Adipocyte (in vitro differentiated cells): ENCODE measurements at regions not wholly inside any gene's neighbourhood (a gene's known extent, or its start where the extent isn't known, plus 50 kb on each side); places are given as distances from the start of the nearest gene placed in this dataset.
"Not testable (repeated sequence)": the region's sequence is repeated elsewhere in the genome, so short reads cannot be mapped to it uniquely, and the experiment has no call there.

Experiments
- DNase-seq: peaks from one replicate; pipeline ENCODE4 v3.0.0-alpha.2; 2015; ENCODE audit warnings: low read depth
- H3K27me3 ChIP-seq: replicated peaks from 2 replicates; pipeline ENCODE4 v1.7.0; 2013; ENCODE audit warnings: mild to moderate bottlenecking, low read length, moderate library complexity; ENCODE audit not compliant: control insufficient read depth, insufficient read depth
- H3K36me3 ChIP-seq: 2 replicates; pipeline ENCODE4 v1.7.0; 2013; ENCODE audit warnings: low read length, mild to moderate bottlenecking, moderate library complexity; ENCODE audit not compliant: control insufficient read depth, insufficient read depth, severe bottlenecking
- H3K4me1 ChIP-seq: 2 replicates; pipeline ENCODE4 v1.7.0; 2013; ENCODE audit warnings: mild to moderate bottlenecking, low read length, moderate library complexity; ENCODE audit not compliant: control insufficient read depth, insufficient read depth
- H3K4me3 ChIP-seq: 2 replicates; pipeline ENCODE4 v1.7.0; 2013; ENCODE audit warnings: mild to moderate bottlenecking, low read length, moderate library complexity
- H3K9ac ChIP-seq: 2 replicates; pipeline ENCODE4 v1.7.0; 2013; ENCODE audit warnings: mild to moderate bottlenecking, low read length, moderate library complexity
- H3K9me3 ChIP-seq: 2 replicates; pipeline ENCODE4 v1.7.0; 2013; ENCODE audit warnings: mild to moderate bottlenecking, low read length, moderate library complexity; ENCODE audit not compliant: control insufficient read depth

- peaks cover 3% of the 10 kb centered on the region for H3K27me3 ChIP-seq
- no peak overlapping the region for H3K9ac ChIP-seq
- no peaks in the 10 kb centered on the region for H3K36me3 ChIP-seq
- peaks cover 24% of the 10 kb centered on the region for H3K9me3 ChIP-seq
- H3K4me1 ChIP-seq = no peaks in the 10 kb centered on the region
- no peak overlapping the region for H3K4me3 ChIP-seq
- DNase-seq = peak; percentile 9
Measured at GRCh38 chrX:40922307-40922706, 162.9 kb upstream of the USP9X start.

- H3K4me1 ChIP-seq, H3K36me3 ChIP-seq, H3K4me3 ChIP-seq, H3K27me3 ChIP-seq, H3K9ac ChIP-seq: not testable (repeated sequence)
- H3K9me3 ChIP-seq = peaks cover 30% of the 10 kb centered on the region
- peak; percentile 17 for DNase-seq
Measured at GRCh38 chrX:40926739-40927427, 158.4 kb upstream of the USP9X start.

GRCh38 chrX:40928076-40928475, 157.2 kb upstream of the USP9X start:
- no peak overlapping the region for H3K4me3 ChIP-seq
- H3K4me1 ChIP-seq = peaks cover 8% of the 10 kb centered on the region
- H3K36me3 ChIP-seq = no peaks in the 10 kb centered on the region
- DNase-seq = no peak
- no peak overlapping the region for H3K9ac ChIP-seq
- peaks cover 22% of the 10 kb centered on the region for H3K9me3 ChIP-seq
- H3K27me3 ChIP-seq = no peaks in the 10 kb centered on the region

GRCh38 chrX:40931921-40932320, 153.3 kb upstream of the USP9X start:
- H3K4me1 ChIP-seq = peaks cover 11% of the 10 kb centered on the region
- peaks cover 17% of the 10 kb centered on the region for H3K9me3 ChIP-seq
- H3K36me3 ChIP-seq = no peaks in the 10 kb centered on the region
- DNase-seq = no peak
- H3K9ac ChIP-seq = no peak overlapping the region
- H3K4me3 ChIP-seq = no peak overlapping the region
- no peaks in the 10 kb centered on the region for H3K27me3 ChIP-seq

GRCh38 chrX:40933132-40933705, 152.0 kb upstream of the USP9X start:
- Histone ChIP-seq H3K4me3 (peak overlapping the region; percentile 73), H3K4me1 (peaks cover 11% of the 10 kb centered on the region), H3K27me3 (peaks cover 2% of the 10 kb centered on the region), H3K9me3 (peaks cover 4% of the 10 kb centered on the region), H3K36me3 (no peaks in the 10 kb centered on the region), H3K9ac (peak overlapping the region; percentile 71)
- peak; percentile 66 for DNase-seq

DNA sequence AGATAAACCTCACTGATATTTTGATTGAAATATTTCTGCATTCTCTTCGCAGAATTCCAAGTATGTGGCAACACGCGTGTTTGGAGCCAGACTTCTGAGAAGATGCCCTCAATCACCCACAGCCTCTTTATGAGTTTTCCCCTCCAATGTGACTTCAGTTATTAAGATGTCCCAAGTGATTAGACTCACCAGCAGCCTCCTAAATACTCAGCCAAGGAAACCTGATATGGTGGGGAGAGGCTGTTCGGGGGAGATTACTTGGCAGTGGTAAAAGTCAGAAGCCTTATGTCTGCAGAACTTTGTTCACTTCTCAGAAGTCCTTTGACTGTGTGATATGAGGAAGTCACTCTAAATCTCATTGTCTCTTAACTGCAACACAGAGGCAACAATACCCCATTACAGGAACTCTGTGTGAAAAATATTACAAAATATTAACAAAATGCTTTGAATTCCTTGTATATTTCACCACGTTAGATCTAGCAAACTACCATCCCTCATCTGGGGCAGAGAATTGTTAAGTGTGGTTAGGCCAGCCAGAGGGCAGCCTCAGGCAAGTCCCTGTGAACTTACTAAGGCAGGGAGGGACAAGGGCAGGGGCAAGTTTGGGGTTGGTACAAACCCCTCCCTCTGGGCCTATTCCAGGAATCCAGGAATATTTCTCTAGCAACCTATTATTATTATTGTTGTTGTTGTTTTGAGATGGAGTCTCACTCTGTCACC, 151.4 kb upstream of the USP9X start:
- Histone ChIP-seq H3K4me1 (peaks cover 11% of the 10 kb centered on the region), H3K27me3 (peaks cover 4% of the 10 kb centered on the region), H3K9me3 (no peaks in the 10 kb centered on the region), H3K36me3 (no peaks in the 10 kb centered on the region), H3K9ac (peak overlapping the region; percentile 71), H3K4me3 (peak overlapping the region; percentile 73)
- DNase-seq = peak; percentile 82

DNA sequence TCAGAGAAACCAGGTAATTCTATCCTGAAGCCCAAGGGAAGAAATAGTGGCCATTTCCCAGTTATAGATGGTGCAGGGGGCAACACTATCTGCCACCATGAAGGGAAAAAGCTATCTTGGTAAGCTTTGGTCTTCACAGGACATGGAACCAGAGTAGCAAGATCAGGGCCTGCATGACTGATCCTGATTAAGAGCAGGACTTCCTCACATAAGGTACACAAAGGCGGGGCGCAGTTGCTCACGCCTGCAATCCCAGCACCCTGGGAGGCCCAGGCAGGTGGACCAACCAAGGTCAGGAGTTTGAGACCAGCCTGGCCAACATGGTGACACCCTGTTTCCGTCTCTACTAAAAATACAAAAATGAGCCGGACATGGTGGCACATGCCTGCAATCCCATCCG, 148.4 kb upstream of the USP9X start:
- no peaks in the 10 kb centered on the region for H3K36me3 ChIP-seq
- H3K9me3 ChIP-seq = no peaks in the 10 kb centered on the region
- H3K9ac ChIP-seq = no peak overlapping the region
- no peak overlapping the region for H3K4me3 ChIP-seq
- peaks cover 11% of the 10 kb centered on the region for H3K4me1 ChIP-seq
- H3K27me3 ChIP-seq = peaks cover 9% of the 10 kb centered on the region
- no peak for DNase-seq

GRCh38 chrX:40938423-40938822, 146.8 kb upstream of the USP9X start:
- peak; percentile 18 for DNase-seq
- peaks cover 3% of the 10 kb centered on the region for H3K4me1 ChIP-seq
- H3K9me3 ChIP-seq = peaks cover 3% of the 10 kb centered on the region
- peaks cover 9% of the 10 kb centered on the region for H3K27me3 ChIP-seq
- no peak overlapping the region for H3K4me3 ChIP-seq
- no peak overlapping the region for H3K9ac ChIP-seq
- no peaks in the 10 kb centered on the region for H3K36me3 ChIP-seq

- H3K9ac ChIP-seq = no peak overlapping the region
- peaks cover 27% of the 10 kb centered on the region for H3K4me1 ChIP-seq
- no peak overlapping the region for H3K4me3 ChIP-seq
- no peaks in the 10 kb centered on the region for H3K36me3 ChIP-seq
- no peak for DNase-seq
- H3K9me3 ChIP-seq = peaks cover 4% of the 10 kb centered on the region
- peaks cover 14% of the 10 kb centered on the region for H3K27me3 ChIP-seq
Measured at GRCh38 chrX:40943093-40943641, 142.1 kb upstream of the USP9X start.

DNA sequence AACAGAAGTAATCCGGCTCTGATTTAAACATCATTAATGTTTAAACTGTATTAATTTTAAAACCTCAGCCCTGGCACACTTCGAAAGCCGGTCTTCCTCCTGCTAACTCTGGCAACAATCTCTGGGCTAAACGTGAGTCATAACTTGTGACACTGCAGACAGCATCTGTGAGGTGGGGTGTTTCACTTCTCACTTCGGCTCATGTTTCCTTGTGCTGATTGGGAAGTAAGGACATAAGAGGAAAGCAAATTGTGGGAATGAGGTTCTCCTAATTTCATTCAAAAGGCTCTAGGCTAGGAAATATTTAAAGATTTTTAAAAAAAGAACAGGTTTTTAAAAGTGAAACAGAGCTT, 139.9 kb upstream of the USP9X start:
- peak; percentile 75 for DNase-seq
- H3K4me3 ChIP-seq = no peak overlapping the region
- peaks cover 11% of the 10 kb centered on the region for H3K27me3 ChIP-seq
- H3K36me3 ChIP-seq = no peaks in the 10 kb centered on the region
- H3K9ac ChIP-seq = peak overlapping the region; percentile 64
- peaks cover 7% of the 10 kb centered on the region for H3K9me3 ChIP-seq
- H3K4me1 ChIP-seq = peaks cover 27% of the 10 kb centered on the region

DNA sequence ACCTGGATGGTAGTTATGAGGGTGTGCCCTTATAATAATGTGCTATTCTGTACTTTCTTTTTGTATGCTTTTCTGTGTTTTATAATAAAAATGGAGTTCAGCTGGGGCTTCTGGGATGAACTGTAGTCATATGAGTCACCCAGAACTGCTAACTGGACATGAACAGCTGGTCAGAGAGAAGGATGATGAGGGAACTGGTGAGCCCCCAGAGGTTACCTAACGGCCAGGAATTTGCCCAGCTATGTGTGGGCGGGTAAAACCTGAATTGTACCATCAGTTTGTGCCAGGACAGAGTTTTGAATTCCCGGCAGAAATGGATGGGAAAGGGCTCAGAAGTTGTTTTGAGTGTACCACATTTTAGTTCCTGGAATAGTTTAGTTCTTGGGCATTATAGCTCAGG, 138.0 kb upstream of the USP9X start:
- DNase-seq = peak; percentile 55
- Histone ChIP-seq H3K36me3 (no peaks in the 10 kb centered on the region), H3K4me1 (peaks cover 27% of the 10 kb centered on the region), H3K9me3 (peaks cover 7% of the 10 kb centered on the region), H3K27me3 (peaks cover 6% of the 10 kb centered on the region), H3K4me3 (no peak overlapping the region), H3K9ac (no peak overlapping the region)
